Neural cell (in vitro differentiated cells): ENCODE measurements at regions not wholly inside any gene's neighbourhood (a gene's known extent, or its start where the extent isn't known, plus 50 kb on each side); places are given as distances from the start of the nearest gene placed in this dataset.

ENCODE experiments used
- H2AFZ ChIP-seq: fragments of 200-600, 300-800 bp; sonication (generic), shearing (Covaris generic); 2 replicates; pipeline ENCODE4 v1.6.0; 2014; ENCODE audit warnings: low read depth, mild to moderate bottlenecking, antibody characterized with exemption, low read length, moderate library complexity
- H3F3A ChIP-seq: fragments of 200-600 bp; shearing (Covaris generic); 2 replicates; pipeline ENCODE4 v1.6.1; 2016; ENCODE audit warnings: mild to moderate bottlenecking, moderate library complexity, mixed read lengths, antibody characterized with exemption, low read length; ENCODE audit not compliant: insufficient read depth, poor library complexity, severe bottlenecking
- H3K27ac ChIP-seq: fragments of 200-600, 300-800 bp; sonication (generic), shearing (Covaris generic); 2 replicates; pipeline ENCODE4 v1.5.1; 2014; ENCODE audit warnings: mild to moderate bottlenecking, low read length, moderate library complexity
- H3K27me3 ChIP-seq: fragments of 300-800, 200-600 bp; sonication (generic), shearing (Covaris generic); 2 replicates; pipeline ENCODE4 v1.6.0; 2014; ENCODE audit warnings: mild to moderate bottlenecking, low read depth, low read length, moderate library complexity; ENCODE audit not compliant: insufficient read depth
- H3K36me3 ChIP-seq: fragments of 300-800, 200-600 bp; sonication (generic), shearing (Covaris generic); 2 replicates; pipeline ENCODE4 v1.5.1; 2014; ENCODE audit warnings: mild to moderate bottlenecking, antibody characterized with exemption, low read length, moderate library complexity; ENCODE audit not compliant: insufficient read depth
- H3K4me2 ChIP-seq: fragments of 300-800, 200-600 bp; sonication (generic), shearing (Covaris generic); 2 replicates; pipeline ENCODE4 v1.6.0; 2014; ENCODE audit warnings: mild to moderate bottlenecking, low read length
- H3K4me3 ChIP-seq: fragments of 300-800, 200-600 bp; sonication (generic), shearing (Covaris generic); 2 replicates; pipeline ENCODE4 v1.5.1; 2014; ENCODE audit warnings: mild to moderate bottlenecking, low read length, moderate library complexity
- H3K79me2 ChIP-seq: fragments of 200-600 bp; shearing (Covaris generic); replicated peaks from 2 replicates; pipeline ENCODE4 v1.6.0; 2014; ENCODE audit warnings: mild to moderate bottlenecking, low read length, moderate library complexity; ENCODE audit not compliant: insufficient read depth
- H3K9ac ChIP-seq: fragments of 300-800, 200-600 bp; sonication (generic), shearing (Covaris generic); 2 replicates; pipeline ENCODE4 v1.6.1; 2016; ENCODE audit warnings: mild to moderate bottlenecking, low read length, mixed read lengths
- H3K9me2 ChIP-seq: fragments of 200-600 bp; shearing (Covaris generic); 2 replicates; pipeline ENCODE4 v1.6.1; 2016; ENCODE audit warnings: mild to moderate bottlenecking, low read length, mixed read lengths; ENCODE audit not compliant: insufficient read depth
- H3K9me3 ChIP-seq: fragments of 200-600, 300-800 bp; sonication (generic), shearing (Covaris generic); 2 replicates; pipeline ENCODE4 v1.6.1; 2016; ENCODE audit warnings: mild to moderate bottlenecking, mixed run types, low read length, moderate library complexity, mixed read lengths
- H4K20me1 ChIP-seq: fragments of 200-600 bp; shearing (Covaris generic); 2 replicates; pipeline ENCODE4 v1.6.1; 2016; ENCODE audit warnings: mild to moderate bottlenecking, mixed run types; ENCODE audit not compliant: insufficient read depth
- EP300 ChIP-seq: fragments of 450-650 bp; conservative IDR thresholded peaks from 2 replicates; pipeline ENCODE4 v1.6.1; 2014; ENCODE audit warnings: antibody characterized with exemption, mild to moderate bottlenecking, moderate library complexity; ENCODE audit not compliant: poor library complexity, severe bottlenecking
- EZH2 ChIP-seq: fragments of 200-600, 300-800 bp; shearing (Covaris generic), sonication (generic); IDR thresholded peaks from 2 replicates; pipeline ENCODE4 v1.6.1; 2014; ENCODE audit warnings: antibody characterized with exemption, low read length, borderline replicate concordance, mild to moderate bottlenecking; ENCODE audit not compliant: insufficient read depth, poor library complexity, severe bottlenecking
- MXI1 ChIP-seq: fragments of 450-650 bp; conservative IDR thresholded peaks from 2 replicates; pipeline ENCODE4 v1.6.1; 2014; ENCODE audit warnings: antibody characterized with exemption, mild to moderate bottlenecking; ENCODE audit not compliant: poor library complexity, severe bottlenecking
- POLR2AphosphoS5 ChIP-seq: IDR thresholded peaks from 2 replicates; pipeline ENCODE4 v1.6.1; 2012
- RAD21 ChIP-seq: fragments of 450-650 bp; conservative IDR thresholded peaks from 2 replicates; pipeline ENCODE4 v1.6.1; 2014; ENCODE audit warnings: antibody characterized with exemption, mild to moderate bottlenecking, moderate library complexity
- SMC3 ChIP-seq: fragments of 450-650 bp; conservative IDR thresholded peaks from 2 replicates; pipeline ENCODE4 v1.6.1; 2014; ENCODE audit warnings: antibody characterized with exemption, mild to moderate bottlenecking, moderate library complexity; ENCODE audit not compliant: poor library complexity
- TAF1 ChIP-seq: IDR thresholded peaks from 2 replicates; pipeline ENCODE4 v1.6.1; 2012; ENCODE audit warnings: low read depth
- TF ChIP-seq, protein P1 (sequence below): fragments of 450-650 bp; IDR thresholded peaks from 2 replicates; pipeline ENCODE4 v1.5.1; 2014; ENCODE audit warnings: antibody characterized with exemption, mild to moderate bottlenecking, moderate library complexity; ENCODE audit not compliant: poor library complexity, severe bottlenecking
- TF ChIP-seq, protein P2 (sequence below): IDR thresholded peaks from 2 replicates; pipeline ENCODE4 v1.6.1; 2012; ENCODE audit warnings: borderline replicate concordance

DNA sequence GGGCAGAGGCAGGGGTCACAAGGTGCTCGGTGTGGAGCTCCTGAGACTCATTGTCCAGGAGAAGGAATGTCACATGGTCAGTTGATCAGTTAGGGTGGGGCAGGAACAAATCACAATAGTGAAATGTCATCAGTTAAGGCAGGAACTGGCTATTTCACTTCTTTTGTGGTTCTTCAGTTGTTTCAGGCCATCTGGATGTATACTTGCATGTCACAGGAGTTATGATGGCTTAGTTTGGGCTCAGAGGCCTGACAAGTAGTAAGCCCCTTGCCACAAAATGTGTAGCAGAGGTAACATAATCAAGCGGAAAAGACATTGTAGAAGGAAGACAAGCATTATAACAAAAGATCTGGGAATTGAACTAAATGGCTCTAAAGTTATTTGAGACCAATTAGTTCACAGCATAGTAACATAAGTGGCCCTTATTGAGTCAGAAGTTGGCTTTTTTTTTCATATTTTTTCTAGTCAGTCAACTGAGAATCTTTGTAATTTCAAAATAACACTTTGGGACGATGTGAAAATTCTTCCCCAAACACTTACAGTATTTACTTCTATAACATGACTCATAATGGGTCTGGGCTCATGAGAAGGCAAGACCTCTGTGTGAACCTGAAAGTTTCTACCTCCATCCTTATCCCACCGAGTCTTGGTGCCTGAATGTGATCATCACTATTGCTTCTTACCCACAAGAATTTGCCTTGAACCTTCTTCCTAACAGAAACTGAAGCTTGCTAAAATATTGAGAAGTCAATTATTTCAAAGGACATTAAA, 137.0 kb upstream of the DPT start:
- Histone ChIP-seq H2AFZ (no peak overlapping the region), H3K79me2 (no peaks in the 10 kb centered on the region), H4K20me1 (no peaks in the 10 kb centered on the region), H3K27me3 (no peaks in the 10 kb centered on the region), H3K9me3 (no peaks in the 10 kb centered on the region), H3F3A (no peaks in the 10 kb centered on the region), H3K36me3 (no peaks in the 10 kb centered on the region), H3K4me3 (no peak overlapping the region), H3K9ac (no peak overlapping the region), H3K27ac (no peak overlapping the region), H3K4me2 (no peak overlapping the region), H3K9me2 (no peaks in the 10 kb centered on the region)
- TF ChIP-seq RAD21 (no peak), SMC3 (no peak), TAF1 (no peak), EP300 (no peak), POLR2AphosphoS5 (no peak), EZH2 (no peak), MXI1 (no peak)
- TF ChIP-seq, protein P1, sequence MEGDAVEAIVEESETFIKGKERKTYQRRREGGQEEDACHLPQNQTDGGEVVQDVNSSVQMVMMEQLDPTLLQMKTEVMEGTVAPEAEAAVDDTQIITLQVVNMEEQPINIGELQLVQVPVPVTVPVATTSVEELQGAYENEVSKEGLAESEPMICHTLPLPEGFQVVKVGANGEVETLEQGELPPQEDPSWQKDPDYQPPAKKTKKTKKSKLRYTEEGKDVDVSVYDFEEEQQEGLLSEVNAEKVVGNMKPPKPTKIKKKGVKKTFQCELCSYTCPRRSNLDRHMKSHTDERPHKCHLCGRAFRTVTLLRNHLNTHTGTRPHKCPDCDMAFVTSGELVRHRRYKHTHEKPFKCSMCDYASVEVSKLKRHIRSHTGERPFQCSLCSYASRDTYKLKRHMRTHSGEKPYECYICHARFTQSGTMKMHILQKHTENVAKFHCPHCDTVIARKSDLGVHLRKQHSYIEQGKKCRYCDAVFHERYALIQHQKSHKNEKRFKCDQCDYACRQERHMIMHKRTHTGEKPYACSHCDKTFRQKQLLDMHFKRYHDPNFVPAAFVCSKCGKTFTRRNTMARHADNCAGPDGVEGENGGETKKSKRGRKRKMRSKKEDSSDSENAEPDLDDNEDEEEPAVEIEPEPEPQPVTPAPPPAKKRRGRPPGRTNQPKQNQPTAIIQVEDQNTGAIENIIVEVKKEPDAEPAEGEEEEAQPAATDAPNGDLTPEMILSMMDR: no peak
- TF ChIP-seq, protein P2, sequence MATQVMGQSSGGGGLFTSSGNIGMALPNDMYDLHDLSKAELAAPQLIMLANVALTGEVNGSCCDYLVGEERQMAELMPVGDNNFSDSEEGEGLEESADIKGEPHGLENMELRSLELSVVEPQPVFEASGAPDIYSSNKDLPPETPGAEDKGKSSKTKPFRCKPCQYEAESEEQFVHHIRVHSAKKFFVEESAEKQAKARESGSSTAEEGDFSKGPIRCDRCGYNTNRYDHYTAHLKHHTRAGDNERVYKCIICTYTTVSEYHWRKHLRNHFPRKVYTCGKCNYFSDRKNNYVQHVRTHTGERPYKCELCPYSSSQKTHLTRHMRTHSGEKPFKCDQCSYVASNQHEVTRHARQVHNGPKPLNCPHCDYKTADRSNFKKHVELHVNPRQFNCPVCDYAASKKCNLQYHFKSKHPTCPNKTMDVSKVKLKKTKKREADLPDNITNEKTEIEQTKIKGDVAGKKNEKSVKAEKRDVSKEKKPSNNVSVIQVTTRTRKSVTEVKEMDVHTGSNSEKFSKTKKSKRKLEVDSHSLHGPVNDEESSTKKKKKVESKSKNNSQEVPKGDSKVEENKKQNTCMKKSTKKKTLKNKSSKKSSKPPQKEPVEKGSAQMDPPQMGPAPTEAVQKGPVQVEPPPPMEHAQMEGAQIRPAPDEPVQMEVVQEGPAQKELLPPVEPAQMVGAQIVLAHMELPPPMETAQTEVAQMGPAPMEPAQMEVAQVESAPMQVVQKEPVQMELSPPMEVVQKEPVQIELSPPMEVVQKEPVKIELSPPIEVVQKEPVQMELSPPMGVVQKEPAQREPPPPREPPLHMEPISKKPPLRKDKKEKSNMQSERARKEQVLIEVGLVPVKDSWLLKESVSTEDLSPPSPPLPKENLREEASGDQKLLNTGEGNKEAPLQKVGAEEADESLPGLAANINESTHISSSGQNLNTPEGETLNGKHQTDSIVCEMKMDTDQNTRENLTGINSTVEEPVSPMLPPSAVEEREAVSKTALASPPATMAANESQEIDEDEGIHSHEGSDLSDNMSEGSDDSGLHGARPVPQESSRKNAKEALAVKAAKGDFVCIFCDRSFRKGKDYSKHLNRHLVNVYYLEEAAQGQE: no peak

DNA sequence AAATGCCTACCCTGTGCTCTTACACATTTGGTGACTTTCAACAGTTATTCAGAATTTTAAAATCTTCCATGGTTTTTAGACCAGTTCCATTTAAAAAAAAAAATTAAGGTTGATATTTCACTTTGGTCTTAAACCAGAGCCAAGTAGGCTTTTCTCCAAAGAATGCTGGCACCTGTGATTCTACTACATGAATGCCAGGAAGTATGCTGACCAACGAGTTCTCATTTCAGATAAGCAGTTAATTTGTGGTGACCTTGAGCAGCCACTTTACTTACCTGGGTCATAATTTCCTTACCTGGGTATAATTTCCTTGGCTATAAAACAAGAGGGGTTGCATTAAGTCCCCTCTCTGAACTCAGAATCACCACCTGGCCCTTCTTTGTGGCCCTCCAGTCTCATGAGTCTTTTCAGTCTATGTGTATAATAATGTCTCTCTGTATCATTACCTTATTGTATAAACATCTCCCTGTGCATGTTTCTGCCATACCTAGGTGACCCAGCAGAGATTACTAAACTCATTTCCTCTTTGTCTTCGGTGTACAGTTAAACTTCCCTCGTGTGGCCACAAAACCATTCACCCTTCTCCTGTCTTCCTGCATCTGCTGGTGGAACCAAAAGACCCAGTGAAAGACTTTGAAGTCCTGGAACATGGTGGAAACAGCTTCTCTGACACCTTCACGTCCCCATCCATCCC, 139.1 kb upstream of the DPT start:
- no peak overlapping the region for H3K9ac ChIP-seq
- H3K9me2 ChIP-seq: no peaks in the 10 kb centered on the region
- H4K20me1 ChIP-seq: no peaks in the 10 kb centered on the region
- TF ChIP-seq, protein P2: no peak
- H3K9me3 ChIP-seq: no peaks in the 10 kb centered on the region
- H3K36me3 ChIP-seq: no peaks in the 10 kb centered on the region
- H2AFZ ChIP-seq: no peak overlapping the region
- H3K79me2 ChIP-seq: no peaks in the 10 kb centered on the region
- no peak overlapping the region for H3K27ac ChIP-seq
- H3K27me3 ChIP-seq: no peaks in the 10 kb centered on the region
- no peak overlapping the region for H3K4me2 ChIP-seq
- H3K4me3 ChIP-seq: no peak overlapping the region
- no peaks in the 10 kb centered on the region for H3F3A ChIP-seq
